ENCODE measurements at regions not wholly inside any gene's neighbourhood (a gene's known extent, or its start where the extent isn't known, plus 50 kb on each side); places are given as distances from the start of the nearest gene placed in this dataset.

GRCh38 chr13:72208112-72208645 lies 341.2 kb upstream of the DACH1 start:
- DNase-seq = no peak

DNA sequence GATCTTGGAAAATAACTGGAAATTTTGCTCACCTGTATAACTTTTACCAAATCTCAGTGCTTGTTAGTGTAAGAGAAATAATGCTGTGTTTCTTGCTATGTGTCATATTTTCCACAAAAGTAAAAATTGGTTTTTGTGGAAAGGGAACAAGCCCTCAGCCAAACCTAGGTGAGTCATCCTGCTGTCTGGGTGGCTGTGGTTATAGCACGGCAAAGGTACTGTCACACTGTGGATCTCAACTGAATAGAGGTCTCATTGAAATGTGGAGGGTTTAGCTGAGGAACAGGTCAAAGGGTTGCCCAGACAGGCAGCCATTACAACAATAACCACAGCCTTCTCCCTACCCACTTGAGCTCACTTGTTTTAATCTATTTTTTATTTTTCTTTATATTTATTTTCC lies 338.8 kb upstream of the DACH1 start:
- DNase-seq = no peak

- DNase-seq = no peak
These were observed 337.3 kb upstream of the DACH1 start for GRCh38 chr13:72204291-72204690.

GRCh38 chr13:72201726-72202125 lies 334.7 kb upstream of the DACH1 start:
- DNase-seq = no peak

- DNase-seq = no peak
These were observed 332.6 kb upstream of the DACH1 start for GRCh38 chr13:72199640-72200039.

DNA sequence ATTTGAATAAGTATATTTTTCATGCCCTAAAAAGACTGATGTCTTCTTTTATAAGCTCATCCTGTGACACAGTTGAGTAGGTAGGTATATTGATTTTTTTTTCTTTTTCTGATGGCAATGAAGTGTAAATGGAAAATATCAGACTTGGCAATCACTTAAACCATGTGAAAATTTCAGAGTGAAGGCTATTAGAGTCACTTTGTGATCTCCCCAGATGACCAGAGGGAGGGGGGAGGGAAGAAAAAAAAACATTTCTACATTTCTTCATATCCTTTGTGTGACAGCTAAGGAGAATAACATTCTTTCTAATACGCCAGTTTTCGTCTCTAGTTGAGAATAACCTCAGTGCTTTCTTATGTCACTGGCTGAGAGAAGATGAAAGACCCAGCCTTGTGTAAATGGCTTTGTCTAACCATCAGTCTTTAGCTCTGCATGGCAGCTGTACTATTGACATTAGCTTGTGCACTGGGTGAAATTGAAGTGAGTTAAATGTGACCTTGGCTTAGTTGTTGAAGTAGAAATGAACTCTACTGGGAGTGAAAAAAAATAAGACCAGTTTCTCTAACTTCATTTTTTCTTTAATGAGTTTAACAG lies 332.1 kb upstream of the DACH1 start:
- no peak for DNase-seq

DNA sequence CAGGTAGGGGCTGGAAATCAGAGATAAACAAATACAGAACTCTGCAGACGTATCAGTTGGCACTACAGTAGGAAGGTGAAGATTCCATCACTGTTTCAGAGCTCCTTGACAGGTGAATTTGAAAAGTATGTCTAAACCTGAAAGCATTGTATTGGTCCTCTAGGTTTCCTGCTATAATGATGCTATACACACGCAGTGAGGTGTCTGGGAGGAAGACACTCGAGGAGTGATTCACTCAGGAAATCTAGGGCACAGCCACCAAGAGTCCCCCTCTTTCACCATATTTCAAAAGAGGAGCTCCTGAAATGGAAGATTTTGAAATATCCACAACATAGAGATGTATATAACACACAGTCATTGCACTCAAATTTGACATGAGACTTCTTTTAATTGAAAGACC lies 331.0 kb upstream of the DACH1 start:
- no peak for DNase-seq

DNA sequence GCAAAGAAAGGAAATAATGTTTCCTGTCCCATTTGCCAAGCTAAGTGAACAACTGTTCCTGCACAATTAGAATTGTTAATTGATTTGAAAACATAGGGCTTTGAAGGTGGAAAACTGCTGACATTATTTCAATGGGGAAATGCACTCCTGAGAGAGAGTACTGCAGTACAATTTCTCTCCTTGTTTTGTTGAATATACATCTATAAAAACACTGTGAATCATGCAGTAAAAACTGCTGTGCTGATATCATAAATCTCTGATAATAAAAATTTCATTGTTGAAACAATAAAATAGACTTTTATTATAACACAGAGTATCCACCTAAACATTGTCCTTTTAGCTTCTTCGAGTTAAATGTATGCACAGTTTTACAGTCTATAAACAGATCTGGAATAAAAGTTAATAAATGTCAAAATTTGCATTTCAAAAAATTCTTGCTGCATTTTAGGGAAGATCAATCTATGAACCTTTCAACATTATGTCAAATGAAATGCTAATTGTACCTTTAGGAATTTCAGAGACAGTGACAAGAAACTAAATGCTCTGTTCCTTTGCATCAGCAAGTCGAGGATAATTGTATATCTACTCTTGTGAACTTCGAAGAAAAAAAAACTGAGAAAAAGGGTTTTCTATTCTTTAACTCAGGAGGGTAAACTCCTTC lies 328.2 kb upstream of the DACH1 start:
- DNase-seq = no peak

- no peak for DNase-seq
These were observed 327.5 kb upstream of the DACH1 start for GRCh38 chr13:72194523-72194922.

- no peak for DNase-seq
These were observed 319.9 kb upstream of the DACH1 start for GRCh38 chr13:72186730-72187422.

- DNase-seq = no peak
These were observed 318.8 kb upstream of the DACH1 start for GRCh38 chr13:72185776-72186175.

GRCh38 chr13:72181661-72182060 lies 314.7 kb upstream of the DACH1 start:
- DNase-seq = no peak

- DNase-seq = no peak
These were observed 313.4 kb upstream of the DACH1 start for GRCh38 chr13:72180253-72180952.

DNA sequence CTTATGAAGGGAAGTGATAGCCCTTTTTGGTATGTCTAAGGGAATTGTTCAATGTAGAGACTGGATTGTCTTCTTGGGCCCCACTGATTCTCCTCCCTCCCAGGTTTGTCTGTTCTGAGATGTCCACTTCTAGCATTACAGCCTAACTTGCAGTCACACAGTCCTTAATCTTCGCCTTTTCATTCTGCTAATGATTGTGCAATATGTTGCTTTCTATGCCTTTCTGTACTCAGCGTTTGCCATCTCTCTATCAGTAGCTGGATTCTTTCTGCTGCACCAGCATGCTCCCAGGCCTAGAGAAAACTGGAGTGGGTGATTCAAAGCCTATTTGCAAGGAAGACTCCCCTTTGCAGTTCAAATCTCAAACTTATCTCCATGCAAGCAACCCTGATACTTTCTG lies 307.5 kb upstream of the DACH1 start:
- no peak for DNase-seq

DNA sequence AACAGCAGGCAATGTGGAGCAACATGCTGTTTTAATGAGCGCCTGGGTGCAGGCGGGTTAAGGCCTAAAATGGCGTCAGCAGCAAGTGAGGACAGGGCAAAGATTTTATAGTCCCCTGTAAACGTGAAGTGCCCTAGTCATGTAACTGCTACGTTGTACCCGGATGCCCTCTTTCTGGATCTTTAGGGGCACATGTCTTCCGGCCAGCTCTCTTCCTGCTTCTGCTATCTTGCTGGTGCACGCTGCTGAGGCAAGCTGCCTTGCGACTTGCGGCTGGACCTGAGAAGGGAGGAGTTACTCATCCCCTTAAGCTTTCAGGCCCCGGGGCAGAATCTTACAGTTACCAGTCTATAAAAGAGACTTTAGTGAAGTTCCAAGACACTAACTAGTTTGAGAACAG lies 303.6 kb upstream of the DACH1 start:
- DNase-seq = no peak

DNA sequence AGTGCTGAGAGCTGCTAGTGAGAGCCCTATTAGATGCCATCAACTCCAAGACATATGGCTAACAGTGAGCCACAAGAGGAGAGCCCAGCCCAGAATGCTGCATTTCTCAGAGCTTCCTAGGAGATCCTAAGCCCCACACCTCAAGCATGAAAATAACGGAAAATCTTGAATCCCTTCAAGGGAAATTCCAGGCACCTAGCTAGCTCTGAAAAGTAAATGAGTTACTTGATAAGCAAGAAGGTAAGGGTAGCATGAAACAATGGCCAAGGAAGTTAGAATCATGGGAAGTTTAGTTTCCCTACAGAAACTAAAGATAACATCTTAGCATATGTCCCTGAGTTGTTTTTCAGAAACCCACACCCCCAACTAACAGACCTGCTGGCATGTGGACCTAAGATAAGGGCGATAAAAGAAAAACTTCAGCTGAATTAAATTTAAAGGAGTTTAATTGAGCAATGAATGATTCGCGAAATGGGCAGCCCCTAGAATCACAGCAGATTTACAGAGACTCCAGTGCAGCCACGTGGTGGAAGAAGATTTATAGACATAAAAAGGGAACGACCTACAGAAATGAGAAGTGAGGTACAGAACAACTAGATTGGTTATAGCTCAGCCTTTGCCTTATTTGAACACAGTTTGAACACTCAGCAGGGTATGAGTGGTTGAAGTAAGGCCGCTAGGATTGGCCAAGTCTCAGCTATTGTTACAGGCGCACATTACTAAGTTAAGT lies 301.3 kb upstream of the DACH1 start:
- DNase-seq = no peak

DNA sequence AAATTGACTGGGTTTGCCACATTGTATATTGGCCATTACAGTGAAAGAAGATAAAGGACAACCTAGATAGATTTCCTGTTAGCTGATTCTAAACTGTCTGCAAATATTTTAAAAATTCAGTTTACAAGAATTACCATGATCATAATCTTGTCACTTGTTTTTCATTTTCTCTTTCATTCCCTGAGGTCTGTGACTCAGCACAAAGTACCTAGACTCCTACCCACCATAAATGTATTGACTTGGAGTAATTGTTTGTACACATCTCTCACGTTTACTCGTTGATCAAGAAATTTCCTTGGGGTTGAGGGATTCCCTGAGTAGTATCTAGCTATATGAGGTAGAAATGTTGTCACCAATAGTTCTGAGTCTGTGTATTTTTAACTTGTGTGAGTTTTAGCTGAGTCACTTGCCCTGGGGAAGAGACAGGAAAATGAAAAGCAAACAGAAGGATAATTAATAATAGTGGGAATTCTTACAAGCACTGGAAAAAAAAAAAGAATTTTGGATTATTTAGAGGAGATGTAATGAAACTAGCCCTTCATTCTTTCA lies 299.2 kb upstream of the DACH1 start:
- no peak for DNase-seq

GRCh38 chr13:72165276-72165675 lies 298.3 kb upstream of the DACH1 start:
- no peak for DNase-seq

GRCh38 chr13:72164811-72165210 lies 297.8 kb upstream of the DACH1 start:
- no peak for DNase-seq

DNA sequence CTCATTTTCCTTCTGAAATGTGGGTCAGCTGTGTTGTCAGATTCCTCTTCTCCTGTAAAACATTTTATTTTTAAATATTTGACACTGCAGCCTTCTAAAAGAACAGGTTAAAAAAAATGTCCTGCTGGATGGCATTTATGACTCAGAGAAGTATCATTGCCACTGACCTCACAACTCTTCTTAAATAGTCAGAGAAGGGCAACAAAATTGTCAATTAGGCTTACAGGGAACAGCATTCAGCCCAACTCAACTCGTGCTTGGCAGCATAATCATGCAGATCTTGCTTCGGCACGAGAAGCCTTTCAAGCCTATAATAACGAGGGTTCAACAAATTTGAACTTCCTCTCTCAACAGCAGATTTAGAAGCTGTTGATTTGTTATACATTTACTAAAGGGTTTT lies 296.7 kb upstream of the DACH1 start:
- DNase-seq = no peak

- DNase-seq = no peak
These were observed 294.0 kb upstream of the DACH1 start for GRCh38 chr13:72160977-72161376.

DNA sequence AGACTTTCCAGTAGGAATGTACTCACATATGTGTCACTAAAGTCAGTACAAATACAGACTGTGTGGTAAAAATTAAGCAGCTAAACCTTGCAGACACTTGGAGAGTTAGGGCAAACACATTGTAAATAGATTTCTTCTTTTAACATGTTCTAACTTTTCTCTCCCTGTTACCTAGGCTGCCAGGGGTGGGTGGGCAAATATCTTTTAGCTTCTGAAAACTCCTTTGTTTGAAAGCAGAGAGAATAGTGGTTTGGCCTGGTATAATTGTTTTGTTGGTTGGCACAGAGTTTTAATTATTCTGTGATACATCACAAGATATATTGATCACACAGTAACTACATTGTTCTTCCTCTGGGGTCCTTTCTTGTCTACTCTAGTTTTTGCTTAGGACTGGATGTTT lies 289.8 kb upstream of the DACH1 start:
- DNase-seq = no peak

DNA sequence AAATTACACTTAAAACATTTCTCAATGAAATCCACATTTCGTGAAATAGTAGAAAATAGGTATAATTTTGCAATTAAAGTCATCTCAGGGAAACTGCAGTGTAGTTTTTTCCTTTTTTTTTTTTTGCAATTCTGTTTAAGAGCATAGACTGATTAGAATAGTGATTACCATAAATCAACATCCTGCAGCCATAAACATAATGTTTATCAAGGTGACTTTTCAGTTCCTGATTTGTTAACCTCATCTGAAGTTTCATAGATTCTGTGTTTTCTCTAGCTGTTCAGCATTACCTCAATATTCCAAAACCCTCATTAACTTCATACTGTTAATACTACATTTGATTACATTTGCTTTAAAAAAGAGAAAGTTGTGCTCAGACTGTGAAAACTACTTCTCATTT lies 286.3 kb upstream of the DACH1 start:
- no peak for DNase-seq
